Heart right ventricle (tissue), 16 donors: ENCODE measurements at regions not wholly inside any gene's neighbourhood (a gene's known extent, or its start where the extent isn't known, plus 50 kb on each side); places are given as distances from the start of the nearest gene placed in this dataset.
"Not testable (repeated sequence)": the region's sequence is repeated elsewhere in the genome, so short reads cannot be mapped to it uniquely, and the experiment has no call there.

Experiments
- ATAC-seq, 8 donors: fragments of 200-7000 bp; cut with Tn5 transposase; one replicate each; pipeline ENCODE4 v1.9.1; 2020; ENCODE audit warnings: mild to moderate bottlenecking in 8 of 8, moderate library complexity in 8 of 8, moderate number of reproducible peaks in 1 of 8
- DNase-seq, 2 donors: peaks; one replicate each; pipeline ENCODE4 v3.0.0-alpha.2; 2020
- H3K27ac ChIP-seq, 10 donors: fragments of 200-600 bp; sonication (generic) in 2 of 10; one replicate each; pipeline versions ENCODE4 v1.5.0 to v1.8.0; 2020 to 2022; ENCODE audit warnings: mild to moderate bottlenecking in 3 of 10
- H3K27me3 ChIP-seq, 7 donors: fragments of 200-600 bp; one replicate each; pipeline ENCODE4 v1.8.0; 2021 to 2022; ENCODE audit warnings: mild to moderate bottlenecking in 2 of 7
- H3K36me3 ChIP-seq, 9 donors: fragments of 200-600 bp; sonication (generic) in 1 of 9; one replicate each; pipeline versions ENCODE4 v1.5.0 to v1.8.0; 2020 to 2022; ENCODE audit warnings: mild to moderate bottlenecking in 2 of 9
- H3K4me1 ChIP-seq, 9 donors: fragments of 200-600 bp; sonication (generic) in 1 of 9; one replicate each; pipeline versions ENCODE4 v1.5.0 to v1.8.0; 2020 to 2022; ENCODE audit warnings: mild to moderate bottlenecking in 4 of 9
- H3K4me3 ChIP-seq, 10 donors: fragments of 200-600 bp; sonication (generic) in 2 of 10; one replicate each; pipeline versions ENCODE4 v1.5.0 to v1.8.0; 2020 to 2022; ENCODE audit warnings: mild to moderate bottlenecking in 7 of 10, moderate library complexity in 2 of 10
- H3K9me3 ChIP-seq, 11 donors: fragments of 200-600 bp in 10 of 11; sonication (generic) in 2 of 11; one replicate each; pipeline versions ENCODE4 v1.5.0 to v1.8.0; 2013 to 2022; ENCODE audit warnings: mild to moderate bottlenecking in 2 of 11, control low read depth in 1 of 11, moderate library complexity in 1 of 11
- CTCF ChIP-seq, 9 donors: fragments of 200-600 bp; sonication (generic) in 2 of 9; IDR thresholded peaks; one replicate each; pipeline versions ENCODE4 v1.5.0 to v1.8.0; 2021 to 2022; ENCODE audit warnings: antibody characterized with exemption in 9 of 9, mild to moderate bottlenecking in 5 of 9, moderate library complexity in 1 of 9
- WGBS, 2 donors: extraction: QIAGEN DNeasy Blood & Tissue Kit; methylation state at CpG; one replicate each; pipeline ENCODE4 v1.1.7; 2013; ENCODE audit warnings: inconsistent platforms in 1 of 2; 5-methylcytosine and 5-hydroxymethylcytosine counted together
- intact Hi-C, 10 donors: fragments of 100-400 bp; cut with DNase I; formaldehyde crosslinking; loops; one replicate each; pipeline versions ENCODE4 v1.11.1 to v1.14.2; 2022
- donor health status: Arrhythmogenic right ventricular cardiomyopathy.
- donor health status: ischemic (EF 13 %, LVEDD 7.1; RV severe dilation, severe dysfunction).
- donor health status: healthy with polysubstance abuse.
- donor health status: DM: no; HTN: yes; CAD: no.
- donor health status: DM: no; HTN: no; CAD: no.
- donor health status: ischemic (EF 25% LVEDD 6.9; RV normal size, moderate dysfunction).
- donor health status: ischemic (EF 25% LVEDD 5.7; RV mildly dilated, moderate dysfunction).
- donor health status: healthy.
- donor health status: DM: yes; HTN: yes; CAD: no.
- donor health status: Ischemic cardiomyopathy.
- donor health status: ischemic (EF 35%, LVEDD 5.7; RV mildly dilated, moderate dysfunction).
- donor health status: nonischemic (EF 11% LVEDD 7.7; RV severe dilation, severe dysfunction).
- donor health status: DM: yes; HTN: yes; CAD: no.
- donor health status: PGD.
- donor health status: ischemic (EF 29% LVEDD 5.4; RV normal size, mild dysfunction).
- donor health status: nonischemic (EF 23%, LVEDD 6.1; RV moderate dilation, normal function).

GRCh38 chr4:42309361-42310260, 87.7 kb upstream of the SHISA3 start:
- Histone ChIP-seq H3K27ac (no peak overlapping the region), H3K4me3 (no peak overlapping the region), H3K4me1 (peaks cover 0 to 13% (median 9%) of the 10 kb centered on the region in 9 donors), H3K27me3 (peaks cover 0 to 5% (median 0%) of the 10 kb centered on the region in 7 donors), H3K9me3 (peaks cover 0 to 2% (median 0%) of the 10 kb centered on the region in 11 donors), H3K36me3 (no peaks in the 10 kb centered on the region)
- 74 to 79% methylated on average over 9 of the region's 9 CpGs for WGBS, 2 donors
- ATAC-seq (no peak), DNase-seq (no peak)
- intact Hi-C loops: no loop called here
- TF ChIP-seq CTCF (IDR thresholded peaks at IDR 0.05): no peak

GRCh38 chr4:42310358-42310757, 86.9 kb upstream of the SHISA3 start:
- no peak for TF ChIP-seq CTCF (IDR thresholded peaks at IDR 0.05)
- Histone ChIP-seq H3K36me3 (no peaks in the 10 kb centered on the region), H3K4me3 (no peak overlapping the region), H3K27me3 (peaks cover 0 to 8% (median 0%) of the 10 kb centered on the region in 7 donors), H3K27ac (no peak overlapping the region), H3K9me3 (peaks cover 0 to 3% (median 0%) of the 10 kb centered on the region in 11 donors), H3K4me1 (peaks cover 0 to 13% (median 9%) of the 10 kb centered on the region in 9 donors)
- intact Hi-C loops: no loop called here
- WGBS, 2 donors: 70% methylated on average over 5 of the region's 5 CpGs
- DNase-seq (no peak), ATAC-seq (no peak)

- Histone ChIP-seq H3K4me1 (peaks cover 0 to 13% (median 9%) of the 10 kb centered on the region in 9 donors), H3K36me3 (no peaks in the 10 kb centered on the region), H3K9me3 (peaks cover 0 to 3% (median 0%) of the 10 kb centered on the region in 11 donors), H3K4me3 (no peak overlapping the region), H3K27me3 (peaks cover 0 to 9% (median 0%) of the 10 kb centered on the region in 7 donors), H3K27ac (no peak overlapping the region)
- no peak for ATAC-seq
- no peak for TF ChIP-seq CTCF (IDR thresholded peaks at IDR 0.05)
- intact Hi-C loops: no loop called here
- WGBS, 2 donors: 89 to 97% methylated on average over 5 of the region's 5 CpGs
- no peak for DNase-seq
These were observed 86.5 kb upstream of the SHISA3 start for GRCh38 chr4:42310806-42311205.

- Histone ChIP-seq H3K4me1 (peaks cover 0 to 7% (median 3%) of the 10 kb centered on the region in 9 donors), H3K27ac (no peak overlapping the region), H3K36me3 (no peaks in the 10 kb centered on the region), H3K9me3 (peaks cover 0 to 3% (median 0%) of the 10 kb centered on the region in 11 donors), H3K27me3 (peaks cover 0 to 9% (median 0%) of the 10 kb centered on the region in 7 donors), H3K4me3 (no peak overlapping the region)
- 67 to 75% methylated on average over 3 of the region's 3 CpGs for WGBS, 2 donors
- ATAC-seq (no peak), DNase-seq (no peak)
- TF ChIP-seq CTCF (IDR thresholded peaks at IDR 0.05): no peak
- intact Hi-C loops: no loop called here
These were observed 85.7 kb upstream of the SHISA3 start for GRCh38 chr4:42311591-42311990.

- ATAC-seq, H3K4me3 ChIP-seq, DNase-seq, H3K9me3 ChIP-seq, H3K27me3 ChIP-seq, H3K36me3 ChIP-seq, intact Hi-C loops, H3K27ac ChIP-seq, H3K4me1 ChIP-seq: not testable (repeated sequence)
- 88 to 92% methylated on average over 6 of the region's 6 CpGs for WGBS, 2 donors
These were observed 83.9 kb upstream of the SHISA3 start for GRCh38 chr4:42313420-42313819.
